ENCODE measurements at regions not wholly inside any gene's neighbourhood (a gene's known extent, or its start where the extent isn't known, plus 50 kb on each side); places are given as distances from the start of the nearest gene placed in this dataset.

- TF ChIP-seq, protein P1, sequence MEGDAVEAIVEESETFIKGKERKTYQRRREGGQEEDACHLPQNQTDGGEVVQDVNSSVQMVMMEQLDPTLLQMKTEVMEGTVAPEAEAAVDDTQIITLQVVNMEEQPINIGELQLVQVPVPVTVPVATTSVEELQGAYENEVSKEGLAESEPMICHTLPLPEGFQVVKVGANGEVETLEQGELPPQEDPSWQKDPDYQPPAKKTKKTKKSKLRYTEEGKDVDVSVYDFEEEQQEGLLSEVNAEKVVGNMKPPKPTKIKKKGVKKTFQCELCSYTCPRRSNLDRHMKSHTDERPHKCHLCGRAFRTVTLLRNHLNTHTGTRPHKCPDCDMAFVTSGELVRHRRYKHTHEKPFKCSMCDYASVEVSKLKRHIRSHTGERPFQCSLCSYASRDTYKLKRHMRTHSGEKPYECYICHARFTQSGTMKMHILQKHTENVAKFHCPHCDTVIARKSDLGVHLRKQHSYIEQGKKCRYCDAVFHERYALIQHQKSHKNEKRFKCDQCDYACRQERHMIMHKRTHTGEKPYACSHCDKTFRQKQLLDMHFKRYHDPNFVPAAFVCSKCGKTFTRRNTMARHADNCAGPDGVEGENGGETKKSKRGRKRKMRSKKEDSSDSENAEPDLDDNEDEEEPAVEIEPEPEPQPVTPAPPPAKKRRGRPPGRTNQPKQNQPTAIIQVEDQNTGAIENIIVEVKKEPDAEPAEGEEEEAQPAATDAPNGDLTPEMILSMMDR (IDR thresholded peaks at IDR 0.05) = no peak
- no peak for TF ChIP-seq POLR2A (IDR thresholded peaks at IDR 0.05; ENCODE audit: low read length)
- no peak for TF ChIP-seq JUN (IDR thresholded peaks at IDR 0.05)
- no peak for TF ChIP-seq MAX (IDR thresholded peaks at IDR 0.05)
- TF ChIP-seq, protein P2, sequence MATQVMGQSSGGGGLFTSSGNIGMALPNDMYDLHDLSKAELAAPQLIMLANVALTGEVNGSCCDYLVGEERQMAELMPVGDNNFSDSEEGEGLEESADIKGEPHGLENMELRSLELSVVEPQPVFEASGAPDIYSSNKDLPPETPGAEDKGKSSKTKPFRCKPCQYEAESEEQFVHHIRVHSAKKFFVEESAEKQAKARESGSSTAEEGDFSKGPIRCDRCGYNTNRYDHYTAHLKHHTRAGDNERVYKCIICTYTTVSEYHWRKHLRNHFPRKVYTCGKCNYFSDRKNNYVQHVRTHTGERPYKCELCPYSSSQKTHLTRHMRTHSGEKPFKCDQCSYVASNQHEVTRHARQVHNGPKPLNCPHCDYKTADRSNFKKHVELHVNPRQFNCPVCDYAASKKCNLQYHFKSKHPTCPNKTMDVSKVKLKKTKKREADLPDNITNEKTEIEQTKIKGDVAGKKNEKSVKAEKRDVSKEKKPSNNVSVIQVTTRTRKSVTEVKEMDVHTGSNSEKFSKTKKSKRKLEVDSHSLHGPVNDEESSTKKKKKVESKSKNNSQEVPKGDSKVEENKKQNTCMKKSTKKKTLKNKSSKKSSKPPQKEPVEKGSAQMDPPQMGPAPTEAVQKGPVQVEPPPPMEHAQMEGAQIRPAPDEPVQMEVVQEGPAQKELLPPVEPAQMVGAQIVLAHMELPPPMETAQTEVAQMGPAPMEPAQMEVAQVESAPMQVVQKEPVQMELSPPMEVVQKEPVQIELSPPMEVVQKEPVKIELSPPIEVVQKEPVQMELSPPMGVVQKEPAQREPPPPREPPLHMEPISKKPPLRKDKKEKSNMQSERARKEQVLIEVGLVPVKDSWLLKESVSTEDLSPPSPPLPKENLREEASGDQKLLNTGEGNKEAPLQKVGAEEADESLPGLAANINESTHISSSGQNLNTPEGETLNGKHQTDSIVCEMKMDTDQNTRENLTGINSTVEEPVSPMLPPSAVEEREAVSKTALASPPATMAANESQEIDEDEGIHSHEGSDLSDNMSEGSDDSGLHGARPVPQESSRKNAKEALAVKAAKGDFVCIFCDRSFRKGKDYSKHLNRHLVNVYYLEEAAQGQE (IDR thresholded peaks at IDR 0.05) = no peak
- TF ChIP-seq HDAC2 (IDR thresholded peaks at IDR 0.05) = no peak
- no peak for TF ChIP-seq NPAS2 (CRISPR knock-in tag; IDR thresholded peaks at IDR 0.05; ENCODE audit: borderline replicate concordance)
- no peak for TF ChIP-seq NR3C1 (IDR thresholded peaks at IDR 0.05)
- no peak for TF ChIP-seq CHD4 (IDR thresholded peaks at IDR 0.05; ENCODE audit: borderline replicate concordance)
- TF ChIP-seq ZFP36 (IDR thresholded peaks at IDR 0.05; ENCODE audit: borderline replicate concordance, partially characterized antibody) = no peak
- TF ChIP-seq, protein P3, sequence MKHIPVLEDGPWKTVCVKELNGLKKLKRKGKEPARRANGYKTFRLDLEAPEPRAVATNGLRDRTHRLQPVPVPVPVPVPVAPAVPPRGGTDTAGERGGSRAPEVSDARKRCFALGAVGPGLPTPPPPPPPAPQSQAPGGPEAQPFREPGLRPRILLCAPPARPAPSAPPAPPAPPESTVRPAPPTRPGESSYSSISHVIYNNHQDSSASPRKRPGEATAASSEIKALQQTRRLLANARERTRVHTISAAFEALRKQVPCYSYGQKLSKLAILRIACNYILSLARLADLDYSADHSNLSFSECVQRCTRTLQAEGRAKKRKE (CRISPR knock-in tag; IDR thresholded peaks at IDR 0.05; ENCODE audit: low read depth) = no peak
- TF ChIP-seq RAD21 (conservative IDR thresholded peaks at IDR 0.05 in 1 of 2, IDR thresholded peaks at IDR 0.05 in 1 of 2) = no peak
- TF ChIP-seq, protein P4, sequence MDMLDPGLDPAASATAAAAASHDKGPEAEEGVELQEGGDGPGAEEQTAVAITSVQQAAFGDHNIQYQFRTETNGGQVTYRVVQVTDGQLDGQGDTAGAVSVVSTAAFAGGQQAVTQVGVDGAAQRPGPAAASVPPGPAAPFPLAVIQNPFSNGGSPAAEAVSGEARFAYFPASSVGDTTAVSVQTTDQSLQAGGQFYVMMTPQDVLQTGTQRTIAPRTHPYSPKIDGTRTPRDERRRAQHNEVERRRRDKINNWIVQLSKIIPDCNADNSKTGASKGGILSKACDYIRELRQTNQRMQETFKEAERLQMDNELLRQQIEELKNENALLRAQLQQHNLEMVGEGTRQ (IDR thresholded peaks at IDR 0.05) = no peak
- TF ChIP-seq NFE2L2 (conservative IDR thresholded peaks at IDR 0.05; ENCODE audit: low read length) = no peak
Measured at GRCh38 chr17:79368521-79368920, 242.3 kb downstream of the RBFOX3 start.

Measured in A549 (cell line).